GM12878 (cell line): ENCODE measurements at regions not wholly inside any gene's neighbourhood (a gene's known extent, or its start where the extent isn't known, plus 50 kb on each side); places are given as distances from the start of the nearest gene placed in this dataset.

Source experiments
- ATAC-seq: fragments of 200-7000 bp; cut with Tn5 transposase; 3 replicates; pipeline ENCODE4 v1.9.1; 2020; ENCODE audit warnings: mild to moderate bottlenecking, moderate library complexity
- BruUV-seq: library from RNA; stranded (reverse); fragments of 400-500 nt; replicated peaks from 2 replicates; lab custom pipeline; 2021; lab: Mats Ljungman, UMichigan
- CTCF ChIA-PET: fragments of 300-600 bp; sonication (Branson Sonifier 250); formaldehyde crosslinking; extraction: SDS; loops from one replicate; lab custom pipeline; 2021; ENCODE audit warnings: inconsistent platforms; lab: Yijun Ruan, JAX
- POLR2A ChIA-PET: fragments of 350-600 bp; formaldehyde crosslinking; extraction: SDS; loops from one replicate; lab custom pipeline; 2021; ENCODE audit warnings: inconsistent platforms; lab: Charles Lee
- RAD21 ChIA-PET: fragments of 300-600 bp; sonication (Branson Sonifier 250); formaldehyde crosslinking; loops from one replicate; lab custom pipeline; 2023; ENCODE audit warnings: antibody characterized with exemption; ENCODE audit not compliant: unreplicated experiment; lab: Charles Lee
- SMC1A ChIA-PET: fragments of 300-600 bp; sonication (Branson Sonifier 250); formaldehyde crosslinking; loops from one replicate; lab custom pipeline; 2023; ENCODE audit not compliant: unreplicated experiment, uncharacterized antibody; lab: Charles Lee
- DNase-seq: peaks from one replicate; pipeline ENCODE4 v3.0.0-alpha.2; 2011; ENCODE audit warnings: low read depth, low spot score
- FAIRE-seq: peaks from 3 replicates; lab custom pipeline; 2011; peaks lifted over from hg19 to GRCh38; lab: Jason Lieb, UNC
- H2AFZ ChIP-seq: 2 replicates; pipeline ENCODE4 v1.6.0; 2011; ENCODE audit warnings: low read depth, low read length, control low read depth; ENCODE audit not compliant: control insufficient read depth
- H3K27ac ChIP-seq: 2 replicates; pipeline ENCODE4 v1.5.1; 2011; ENCODE audit warnings: control low read depth; ENCODE audit not compliant: control insufficient read depth, insufficient read depth
- H3K27me3 ChIP-seq, 2 experiments: replicated peaks in 1 of 2; 2 replicates each; pipeline versions ENCODE4 v1.6.0 to v1.6.1; 2011; ENCODE audit warnings: low read length in 1 of 2; ENCODE audit not compliant: control insufficient read depth in 2 of 2, insufficient read depth in 2 of 2
- H3K36me3 ChIP-seq, 2 experiments: 2 replicates each; pipeline ENCODE4 v1.5.1; 2011; ENCODE audit warnings: low read length in 1 of 2; ENCODE audit not compliant: control insufficient read depth in 2 of 2, insufficient read depth in 2 of 2
- H3K4me1 ChIP-seq: 2 replicates; pipeline ENCODE4 v1.6.1; 2011; ENCODE audit warnings: mild to moderate bottlenecking, low read length, moderate library complexity, mixed read lengths; ENCODE audit not compliant: control insufficient read depth, insufficient read depth
- H3K4me2 ChIP-seq: 2 replicates; pipeline ENCODE4 v1.6.0; 2011; ENCODE audit warnings: control low read depth; ENCODE audit not compliant: control insufficient read depth, insufficient read depth
- H3K4me3 ChIP-seq: fragments of 200-600 bp; sonication (generic); 2 replicates; pipeline ENCODE4 v1.5.1; 2016
- H3K79me2 ChIP-seq: 2 replicates; pipeline ENCODE4 v1.6.0; 2011; ENCODE audit warnings: low read length; ENCODE audit not compliant: control insufficient read depth, insufficient read depth
- H3K9ac ChIP-seq: 2 replicates; pipeline ENCODE4 v1.8.0; 2011; ENCODE audit warnings: low read length, control low read depth, mixed read lengths; ENCODE audit not compliant: control insufficient read depth, insufficient read depth
- H3K9me3 ChIP-seq: replicated peaks from 3 replicates; pipeline ENCODE4 v1.5.1; 2011; ENCODE audit warnings: mild to moderate bottlenecking, low read length; ENCODE audit not compliant: control insufficient read depth, insufficient read depth
- H4K20me1 ChIP-seq: 2 replicates; pipeline ENCODE4 v1.6.0; 2011; ENCODE audit not compliant: control insufficient read depth, insufficient read depth
- BRCA1 ChIP-seq: IDR thresholded peaks from 2 replicates; pipeline ENCODE4 v1.6.1; 2011; ENCODE audit warnings: low read depth, low read length, improper control_type of control experiment
- CBX3 ChIP-seq: fragments of 200-600 bp; sonication (generic); IDR thresholded peaks from 2 replicates; pipeline ENCODE4 v1.6.1; 2016; ENCODE audit warnings: low read depth, borderline replicate concordance
- CHD1 ChIP-seq: IDR thresholded peaks from 2 replicates; pipeline ENCODE4 v1.6.1; 2012; ENCODE audit warnings: low read depth, low read length, improper control_type of control experiment
- HCFC1 ChIP-seq: fragments of 150-350 bp; IDR thresholded peaks from 2 replicates; pipeline ENCODE4 v1.6.1; 2014; ENCODE audit warnings: low read length
- MEF2A ChIP-seq: IDR thresholded peaks from 2 replicates; pipeline ENCODE4 v1.6.1; 2011; ENCODE audit warnings: low read depth, mild to moderate bottlenecking, low read length, moderate library complexity; ENCODE audit not compliant: insufficient read depth
- SIN3A ChIP-seq: IDR thresholded peaks from 2 replicates; pipeline ENCODE4 v1.6.1; 2012; ENCODE audit warnings: low read depth, low read length, improper control_type of control experiment
- SMAD1 ChIP-seq: fragments of 450-650 bp; IDR thresholded peaks from 2 replicates; pipeline ENCODE4 v1.6.1; 2018; ENCODE audit warnings: mild to moderate bottlenecking, low read depth; ENCODE audit not compliant: partially characterized antibody
- SMAD5 ChIP-seq: IDR thresholded peaks from 2 replicates; pipeline ENCODE4 v1.6.1; 2016; ENCODE audit warnings: antibody characterized with exemption, low read depth
- ZNF384 ChIP-seq: IDR thresholded peaks from 2 replicates; pipeline ENCODE4 v1.6.1; 2012; ENCODE audit warnings: low read depth, mild to moderate bottlenecking, low read length, improper control_type of control experiment, borderline replicate concordance
- ZNF622 ChIP-seq: fragments of 450-650 bp; IDR thresholded peaks from 2 replicates; pipeline ENCODE4 v1.6.1; 2017; ENCODE audit warnings: mild to moderate bottlenecking, inconsistent platforms
- ZSCAN29 ChIP-seq: fragments of 450-650 bp; IDR thresholded peaks from 2 replicates; pipeline ENCODE4 v1.6.1; 2017; ENCODE audit warnings: mild to moderate bottlenecking, moderate library complexity
- WGBS: methylation state at CpG from one replicate; pipeline ENCODE4 v1.1.6; 2016; ENCODE audit warnings: low lambda C conversion rate; ENCODE audit not compliant: insufficient replicate concordance, insufficient coverage; ENCODE audit errors: missing lambda C conversion rate; 5-methylcytosine and 5-hydroxymethylcytosine counted together
- in situ Hi-C: fragments of 300-500 bp; cut with MboI; formaldehyde crosslinking; loops from 9 replicates; pipeline ENCODE4 v1.14.3; 2018; ENCODE audit warnings: mixed read lengths
- intact Hi-C: fragments of 100-400 bp; cut with micrococcal nuclease; formaldehyde crosslinking; loops from one replicate; pipeline ENCODE4 v1.14.2; 2022; ENCODE audit not compliant: unreplicated experiment
- TF ChIP-seq, protein P1 (sequence below): fragments of 450-650 bp; IDR thresholded peaks from 2 replicates; pipeline ENCODE4 v1.6.1; 2017; ENCODE audit warnings: mild to moderate bottlenecking
- TF ChIP-seq, protein P2 (sequence below): IDR thresholded peaks from 2 replicates; pipeline ENCODE4 v1.6.1; 2012; ENCODE audit warnings: mild to moderate bottlenecking, low read depth, low read length
- TF ChIP-seq, protein P3 (sequence below): fragments of 450-650 bp; IDR thresholded peaks from 2 replicates; pipeline ENCODE4 v1.6.1; 2017; ENCODE audit warnings: borderline replicate concordance
- TF ChIP-seq, protein P4 (sequence below): IDR thresholded peaks from 2 replicates; pipeline ENCODE4 v1.6.1; 2011; ENCODE audit warnings: low read depth, mild to moderate bottlenecking, low read length, moderate library complexity, borderline replicate concordance; ENCODE audit errors: extremely low read depth
- TF ChIP-seq, protein P5 (sequence below): IDR thresholded peaks from 2 replicates; pipeline ENCODE4 v1.6.1; 2011; ENCODE audit warnings: borderline replicate concordance, low read depth, mild to moderate bottlenecking, moderate library complexity, mixed read lengths, low read length; ENCODE audit not compliant: insufficient read depth; ENCODE audit errors: extremely low read length

DNA sequence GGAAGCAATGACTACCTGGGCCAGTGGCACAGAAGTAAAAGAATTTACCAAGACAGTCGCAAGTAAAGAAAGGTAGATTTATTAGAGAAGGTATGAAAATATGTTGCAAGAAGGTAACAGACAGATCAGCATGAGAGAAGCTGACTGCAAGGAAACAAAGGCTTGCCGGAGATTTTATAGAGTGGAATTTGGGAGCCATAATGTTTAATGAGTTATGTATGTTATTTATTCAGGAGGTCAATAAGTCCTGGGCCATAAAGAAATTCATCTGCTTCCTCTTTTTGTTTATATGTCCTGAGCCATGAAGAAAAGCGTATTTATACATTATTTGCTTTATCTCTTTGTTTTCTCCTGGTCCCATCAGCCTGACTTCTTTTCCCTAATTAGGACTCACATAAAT, 423.6 kb downstream of the PTH2R start (continued):
- no peak for TF ChIP-seq SIN3A

DNA sequence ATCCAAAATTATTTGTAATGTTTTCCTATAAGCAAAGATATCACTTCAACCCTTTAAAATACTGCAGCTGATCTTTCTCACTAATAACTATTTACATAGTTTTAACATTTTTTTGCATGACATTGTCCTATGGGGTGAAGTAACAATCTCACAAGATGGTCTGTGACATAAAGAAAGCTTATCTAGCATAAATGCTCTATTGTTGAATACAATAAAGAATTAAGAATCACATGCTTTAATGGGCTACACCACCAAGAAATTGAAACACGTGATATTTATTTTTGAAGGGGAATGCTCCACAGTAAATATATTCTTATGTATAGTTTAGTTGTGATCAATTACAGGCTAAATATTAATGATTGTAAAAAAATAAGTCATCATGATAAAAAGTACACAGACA, 441.1 kb downstream of the PTH2R start:
- ChIA-PET SMC1A (no interaction called here), CTCF (no interaction called here)
- in situ Hi-C loops = no loop called here

More for the DNA sequence above, 441.1 kb downstream of the PTH2R start:
- H3K9me3 ChIP-seq = no peaks in the 10 kb centered on the region
- intact Hi-C loops = no loop called here
- TF ChIP-seq, protein P1, sequence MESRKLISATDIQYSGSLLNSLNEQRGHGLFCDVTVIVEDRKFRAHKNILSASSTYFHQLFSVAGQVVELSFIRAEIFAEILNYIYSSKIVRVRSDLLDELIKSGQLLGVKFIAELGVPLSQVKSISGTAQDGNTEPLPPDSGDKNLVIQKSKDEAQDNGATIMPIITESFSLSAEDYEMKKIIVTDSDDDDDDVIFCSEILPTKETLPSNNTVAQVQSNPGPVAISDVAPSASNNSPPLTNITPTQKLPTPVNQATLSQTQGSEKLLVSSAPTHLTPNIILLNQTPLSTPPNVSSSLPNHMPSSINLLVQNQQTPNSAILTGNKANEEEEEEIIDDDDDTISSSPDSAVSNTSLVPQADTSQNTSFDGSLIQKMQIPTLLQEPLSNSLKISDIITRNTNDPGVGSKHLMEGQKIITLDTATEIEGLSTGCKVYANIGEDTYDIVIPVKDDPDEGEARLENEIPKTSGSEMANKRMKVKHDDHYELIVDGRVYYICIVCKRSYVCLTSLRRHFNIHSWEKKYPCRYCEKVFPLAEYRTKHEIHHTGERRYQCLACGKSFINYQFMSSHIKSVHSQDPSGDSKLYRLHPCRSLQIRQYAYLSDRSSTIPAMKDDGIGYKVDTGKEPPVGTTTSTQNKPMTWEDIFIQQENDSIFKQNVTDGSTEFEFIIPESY = no peak
- TF ChIP-seq SMAD5 = no peak
- TF ChIP-seq MEF2A = no peak
- no peak for TF ChIP-seq BRCA1
- TF ChIP-seq, protein P2, sequence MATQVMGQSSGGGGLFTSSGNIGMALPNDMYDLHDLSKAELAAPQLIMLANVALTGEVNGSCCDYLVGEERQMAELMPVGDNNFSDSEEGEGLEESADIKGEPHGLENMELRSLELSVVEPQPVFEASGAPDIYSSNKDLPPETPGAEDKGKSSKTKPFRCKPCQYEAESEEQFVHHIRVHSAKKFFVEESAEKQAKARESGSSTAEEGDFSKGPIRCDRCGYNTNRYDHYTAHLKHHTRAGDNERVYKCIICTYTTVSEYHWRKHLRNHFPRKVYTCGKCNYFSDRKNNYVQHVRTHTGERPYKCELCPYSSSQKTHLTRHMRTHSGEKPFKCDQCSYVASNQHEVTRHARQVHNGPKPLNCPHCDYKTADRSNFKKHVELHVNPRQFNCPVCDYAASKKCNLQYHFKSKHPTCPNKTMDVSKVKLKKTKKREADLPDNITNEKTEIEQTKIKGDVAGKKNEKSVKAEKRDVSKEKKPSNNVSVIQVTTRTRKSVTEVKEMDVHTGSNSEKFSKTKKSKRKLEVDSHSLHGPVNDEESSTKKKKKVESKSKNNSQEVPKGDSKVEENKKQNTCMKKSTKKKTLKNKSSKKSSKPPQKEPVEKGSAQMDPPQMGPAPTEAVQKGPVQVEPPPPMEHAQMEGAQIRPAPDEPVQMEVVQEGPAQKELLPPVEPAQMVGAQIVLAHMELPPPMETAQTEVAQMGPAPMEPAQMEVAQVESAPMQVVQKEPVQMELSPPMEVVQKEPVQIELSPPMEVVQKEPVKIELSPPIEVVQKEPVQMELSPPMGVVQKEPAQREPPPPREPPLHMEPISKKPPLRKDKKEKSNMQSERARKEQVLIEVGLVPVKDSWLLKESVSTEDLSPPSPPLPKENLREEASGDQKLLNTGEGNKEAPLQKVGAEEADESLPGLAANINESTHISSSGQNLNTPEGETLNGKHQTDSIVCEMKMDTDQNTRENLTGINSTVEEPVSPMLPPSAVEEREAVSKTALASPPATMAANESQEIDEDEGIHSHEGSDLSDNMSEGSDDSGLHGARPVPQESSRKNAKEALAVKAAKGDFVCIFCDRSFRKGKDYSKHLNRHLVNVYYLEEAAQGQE = no peak
- TF ChIP-seq, protein P3, sequence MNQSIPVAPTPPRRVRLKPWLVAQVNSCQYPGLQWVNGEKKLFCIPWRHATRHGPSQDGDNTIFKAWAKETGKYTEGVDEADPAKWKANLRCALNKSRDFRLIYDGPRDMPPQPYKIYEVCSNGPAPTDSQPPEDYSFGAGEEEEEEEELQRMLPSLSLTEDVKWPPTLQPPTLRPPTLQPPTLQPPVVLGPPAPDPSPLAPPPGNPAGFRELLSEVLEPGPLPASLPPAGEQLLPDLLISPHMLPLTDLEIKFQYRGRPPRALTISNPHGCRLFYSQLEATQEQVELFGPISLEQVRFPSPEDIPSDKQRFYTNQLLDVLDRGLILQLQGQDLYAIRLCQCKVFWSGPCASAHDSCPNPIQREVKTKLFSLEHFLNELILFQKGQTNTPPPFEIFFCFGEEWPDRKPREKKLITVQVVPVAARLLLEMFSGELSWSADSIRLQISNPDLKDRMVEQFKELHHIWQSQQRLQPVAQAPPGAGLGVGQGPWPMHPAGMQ = no peak
- no peak for TF ChIP-seq ZSCAN29
- TF ChIP-seq SMAD1 = no peak
- no peak for TF ChIP-seq CHD1
- TF ChIP-seq CBX3 = no peak
- TF ChIP-seq, protein P4, sequence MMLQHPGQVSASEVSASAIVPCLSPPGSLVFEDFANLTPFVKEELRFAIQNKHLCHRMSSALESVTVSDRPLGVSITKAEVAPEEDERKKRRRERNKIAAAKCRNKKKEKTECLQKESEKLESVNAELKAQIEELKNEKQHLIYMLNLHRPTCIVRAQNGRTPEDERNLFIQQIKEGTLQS = no peak
- TF ChIP-seq ZNF622 = no peak
- no peak for TF ChIP-seq HCFC1
- TF ChIP-seq, protein P5, sequence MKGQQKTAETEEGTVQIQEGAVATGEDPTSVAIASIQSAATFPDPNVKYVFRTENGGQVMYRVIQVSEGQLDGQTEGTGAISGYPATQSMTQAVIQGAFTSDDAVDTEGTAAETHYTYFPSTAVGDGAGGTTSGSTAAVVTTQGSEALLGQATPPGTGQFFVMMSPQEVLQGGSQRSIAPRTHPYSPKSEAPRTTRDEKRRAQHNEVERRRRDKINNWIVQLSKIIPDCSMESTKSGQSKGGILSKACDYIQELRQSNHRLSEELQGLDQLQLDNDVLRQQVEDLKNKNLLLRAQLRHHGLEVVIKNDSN = no peak
- TF ChIP-seq ZNF384 = no peak
- no peak overlapping the region for H3K4me3 ChIP-seq
- RAD21 ChIA-PET = no interaction called here
- H3K36me3 ChIP-seq = no peaks in the 10 kb centered on the region
- DNase-seq (no peak), ATAC-seq (no peak), FAIRE-seq (no peak)
- BruUV-seq = no TSS peak
- no peaks in the 10 kb centered on the region for H4K20me1 ChIP-seq
- no peak overlapping the region for H3K9ac ChIP-seq
- H3K27me3 ChIP-seq = no peaks in the 10 kb centered on the region
- no peak overlapping the region for H2AFZ ChIP-seq
- POLR2A ChIA-PET = no interaction called here
- no peak overlapping the region for H3K4me2 ChIP-seq
- WGBS = 0% methylated on average over 1 of the region's 1 CpG
- no peaks in the 10 kb centered on the region for H3K79me2 ChIP-seq
- no peaks in the 10 kb centered on the region for H3K4me1 ChIP-seq
- no peak overlapping the region for H3K27ac ChIP-seq
